ENCODE measurements at regions not wholly inside any gene's neighbourhood (a gene's known extent, or its start where the extent isn't known, plus 50 kb on each side); places are given as distances from the start of the nearest gene placed in this dataset.

DNA sequence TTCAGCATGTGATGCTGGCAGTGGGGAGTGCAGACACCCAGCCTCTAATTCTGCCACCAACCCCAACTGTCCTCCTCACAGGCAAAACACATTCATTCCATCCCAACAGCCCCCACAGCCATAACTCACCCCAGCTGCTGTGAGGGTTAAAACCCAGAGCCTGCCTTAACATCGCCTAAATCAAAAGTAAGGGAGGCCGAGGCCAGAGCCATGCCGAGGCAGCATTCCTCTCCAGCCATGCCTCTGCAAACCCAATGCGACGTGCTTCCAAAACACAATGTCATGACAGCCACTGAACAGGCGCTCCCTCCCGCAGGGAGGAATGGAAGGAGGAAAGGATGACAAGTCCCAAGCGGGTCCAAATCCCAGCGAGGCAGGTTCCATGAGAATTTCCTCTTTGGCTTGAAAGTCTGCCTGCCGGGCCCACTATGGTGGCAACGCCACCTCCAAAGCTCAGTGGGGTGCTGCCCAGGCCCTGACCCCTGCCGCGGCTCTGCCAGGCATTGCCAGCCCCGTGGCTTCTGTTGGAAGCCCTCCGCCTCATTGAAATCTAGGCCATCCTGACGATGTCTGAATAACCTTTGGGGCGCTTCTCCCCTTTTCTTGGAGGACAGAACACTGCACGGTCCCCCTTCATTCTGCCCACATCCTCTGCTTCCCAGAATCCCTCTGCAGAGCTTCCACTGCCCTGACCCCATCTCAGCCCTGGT is 472.3 kb downstream of the BRD1 start:
- TF ChIP-seq GATA2 (IDR thresholded peaks at IDR 0.05; ENCODE audit: low read depth, low read length): no peak
- TF ChIP-seq GATA3 (IDR thresholded peaks at IDR 0.05; ENCODE audit: low read depth, low read length): no peak

DNA sequence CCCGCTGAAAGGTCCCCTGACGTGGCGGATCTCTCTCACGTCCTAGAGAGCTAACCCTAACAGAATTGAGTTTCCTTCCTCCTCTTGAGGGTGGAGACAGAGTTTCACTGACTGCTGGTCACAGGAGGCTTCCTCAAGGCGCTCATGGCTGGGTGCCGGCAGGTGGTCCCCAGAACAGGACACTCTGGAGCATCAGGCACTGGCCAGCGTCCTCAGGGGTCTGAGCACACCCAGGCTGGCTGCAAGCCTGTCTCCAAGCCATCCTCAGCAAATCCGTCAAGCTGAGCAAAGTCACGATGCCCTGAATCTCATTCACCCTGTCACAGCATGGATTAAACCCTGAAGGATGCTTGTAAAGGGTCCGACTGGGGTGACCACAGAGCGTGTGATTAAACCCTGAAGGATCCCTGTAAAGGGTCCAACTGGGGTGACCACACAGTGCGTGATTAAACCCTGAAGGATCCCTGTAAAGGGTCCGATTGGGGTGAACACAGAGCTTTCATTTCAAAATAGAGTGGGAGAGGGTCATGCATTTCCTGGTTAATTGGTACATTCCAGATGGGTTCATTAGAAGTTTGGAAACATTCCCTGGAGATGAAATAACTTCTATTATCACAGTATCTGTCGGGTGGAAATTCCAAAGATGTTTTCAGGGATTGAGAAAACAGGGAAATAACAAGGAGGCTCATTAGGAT is 473.0 kb downstream of the BRD1 start:
- TF ChIP-seq GATA3 (IDR thresholded peaks at IDR 0.05; ENCODE audit: low read depth, low read length) (no peak), GATA2 (IDR thresholded peaks at IDR 0.05; ENCODE audit: low read depth, low read length) (no peak)

DNA sequence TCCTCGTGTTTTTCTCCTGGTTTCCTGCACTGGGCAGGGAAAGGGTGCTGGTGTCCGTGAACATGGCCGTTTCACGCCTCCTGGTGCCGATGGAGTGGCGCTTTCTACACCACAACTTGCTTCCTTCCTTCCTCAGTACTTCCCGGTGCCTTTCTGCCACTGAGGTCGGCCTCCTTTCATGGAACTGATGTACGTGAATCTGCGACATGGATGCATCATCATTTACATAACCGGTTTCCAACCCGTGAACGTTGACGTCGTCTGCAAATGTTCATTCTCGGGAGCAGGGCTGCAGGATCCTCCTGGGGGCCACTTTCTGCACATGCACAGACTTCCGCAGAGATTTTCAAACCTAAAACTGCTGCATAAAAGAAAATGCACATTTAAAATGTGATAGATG is 474.4 kb downstream of the BRD1 start:
- TF ChIP-seq GATA3 (IDR thresholded peaks at IDR 0.05; ENCODE audit: low read depth, low read length): no peak

DNA sequence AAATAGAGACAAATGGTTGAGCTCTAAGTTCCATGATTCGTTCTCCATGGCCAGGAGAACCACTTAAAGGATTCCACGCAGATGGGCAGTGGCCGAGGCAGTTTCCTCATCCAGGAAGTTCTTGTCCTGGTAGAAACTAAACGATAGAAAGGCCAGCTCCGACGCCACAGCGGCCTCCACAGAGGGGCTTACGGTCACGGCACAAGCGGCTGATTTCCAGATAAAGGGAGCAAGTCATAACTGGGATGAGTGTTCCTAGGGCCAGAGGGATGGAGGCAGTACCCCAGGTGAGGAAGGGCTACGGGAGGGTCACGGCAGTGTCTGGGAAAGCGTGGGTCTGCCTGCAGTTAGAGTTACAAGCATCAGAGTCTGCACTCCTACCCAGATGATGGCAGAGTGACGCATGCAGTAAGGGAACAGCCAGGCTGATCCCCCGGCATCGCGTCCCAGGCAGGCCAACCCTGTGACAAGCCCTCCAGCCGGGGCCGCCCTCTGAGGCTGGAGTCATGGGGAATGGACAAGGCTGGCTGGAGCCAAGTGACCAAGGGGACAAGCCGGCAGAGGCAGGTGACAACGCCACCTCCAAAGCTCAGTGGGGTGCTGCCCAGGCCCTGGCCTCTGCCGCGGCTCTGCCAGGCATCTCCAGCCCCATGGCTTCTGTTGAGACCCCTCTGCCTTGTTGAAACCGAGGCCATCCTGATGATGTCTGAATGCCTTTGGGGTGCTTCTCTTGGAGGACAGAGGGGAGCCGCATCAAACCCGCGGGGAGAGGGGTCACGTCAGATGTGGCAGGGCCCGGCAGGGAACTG is 475.1 kb downstream of the BRD1 start:
- TF ChIP-seq GATA2 (IDR thresholded peaks at IDR 0.05; ENCODE audit: low read depth, low read length) (no peak), GATA3 (IDR thresholded peaks at IDR 0.05; ENCODE audit: low read depth, low read length) (no peak)

DNA sequence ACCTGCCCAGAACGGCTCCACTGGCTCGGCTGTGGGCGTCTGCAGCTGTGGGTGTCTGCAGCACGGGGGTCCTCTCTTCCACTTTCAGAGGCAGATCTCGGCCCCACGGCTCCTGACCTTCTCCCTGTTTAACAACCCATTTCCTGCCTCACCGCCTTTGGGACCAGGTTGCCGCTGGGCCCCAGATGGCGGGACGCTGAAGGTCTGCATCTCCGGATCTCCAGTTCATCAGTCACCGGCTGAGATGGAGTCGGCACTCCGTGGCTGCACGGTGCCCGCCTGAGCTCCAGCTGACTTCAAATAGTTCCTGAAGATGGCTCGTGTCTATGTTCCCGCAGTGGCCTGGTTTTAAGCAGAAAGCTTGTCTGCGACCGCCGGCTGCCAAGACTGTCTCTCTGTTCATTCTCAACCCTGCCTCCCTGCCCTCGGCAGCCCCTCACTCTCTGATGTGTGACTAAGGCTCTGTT is 475.9 kb downstream of the BRD1 start:
- no peak for TF ChIP-seq GATA3 (IDR thresholded peaks at IDR 0.05; ENCODE audit: low read depth, low read length)
- TF ChIP-seq GATA2 (IDR thresholded peaks at IDR 0.05; ENCODE audit: low read depth, low read length): no peak

DNA sequence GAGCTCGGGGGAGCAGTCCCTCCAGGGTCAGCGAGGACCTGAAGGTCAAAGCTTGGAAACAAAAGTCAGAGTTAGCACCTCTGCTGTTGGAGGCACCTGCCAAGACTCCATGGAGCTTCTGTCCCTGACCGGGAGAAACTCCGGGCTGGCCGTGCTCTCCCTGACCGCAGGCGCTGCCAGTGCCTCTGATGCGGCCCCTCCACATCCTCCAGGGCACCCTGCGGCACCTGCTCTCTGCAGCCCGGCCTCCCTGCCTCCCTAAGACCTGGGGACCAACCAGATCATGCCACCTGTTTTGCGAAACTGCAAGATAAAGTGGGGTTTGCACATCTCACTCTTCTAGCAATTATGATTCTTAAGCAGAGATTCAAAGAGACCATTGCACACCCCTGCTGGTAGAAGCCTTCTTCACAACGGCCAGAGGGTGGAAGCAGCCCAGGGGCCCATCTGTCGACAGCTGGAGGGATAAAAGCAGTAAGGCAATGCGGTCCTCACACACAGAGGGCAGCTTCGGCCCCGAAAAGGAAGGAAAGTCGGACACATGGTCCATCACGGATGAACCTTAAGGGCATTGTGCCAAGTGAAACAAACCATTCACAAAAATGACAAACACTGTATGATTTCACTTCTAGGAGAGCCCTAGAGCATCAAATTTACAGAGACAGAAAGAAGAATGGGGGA is 477.1 kb downstream of the BRD1 start:
- TF ChIP-seq GATA3 (IDR thresholded peaks at IDR 0.05; ENCODE audit: low read depth, low read length) (no peak), GATA2 (IDR thresholded peaks at IDR 0.05; ENCODE audit: low read depth, low read length) (no peak)

DNA sequence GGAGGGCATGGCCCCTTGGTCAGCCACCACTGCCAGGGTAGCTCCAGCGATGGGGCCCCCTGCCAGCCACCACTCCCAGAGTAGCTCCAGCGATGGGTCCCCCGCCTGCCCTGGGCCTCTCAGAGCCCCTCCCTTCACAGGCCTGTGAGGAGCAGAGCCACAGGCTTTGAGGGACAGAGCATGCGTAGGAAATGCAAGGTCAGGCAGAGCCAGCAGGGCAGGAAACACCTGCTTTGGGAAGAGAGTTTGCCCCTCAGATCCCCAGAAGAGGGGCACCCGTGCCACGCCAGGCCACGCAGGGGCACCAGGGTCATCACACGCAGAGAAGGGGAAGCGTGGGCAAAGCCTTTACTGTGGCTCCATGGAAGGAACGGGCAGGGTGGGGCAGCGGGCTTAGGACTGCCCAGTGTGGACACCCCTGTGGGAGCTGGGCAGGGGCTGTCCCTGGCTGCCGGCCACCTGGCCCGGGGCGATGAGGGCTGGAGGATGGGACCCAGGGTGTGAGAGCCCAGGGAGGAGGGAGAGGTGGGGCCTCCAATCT is 477.8 kb downstream of the BRD1 start:
- no peak for TF ChIP-seq GATA2 (IDR thresholded peaks at IDR 0.05; ENCODE audit: low read depth, low read length)
- TF ChIP-seq GATA3 (IDR thresholded peaks at IDR 0.05; ENCODE audit: low read depth, low read length): no peak

DNA sequence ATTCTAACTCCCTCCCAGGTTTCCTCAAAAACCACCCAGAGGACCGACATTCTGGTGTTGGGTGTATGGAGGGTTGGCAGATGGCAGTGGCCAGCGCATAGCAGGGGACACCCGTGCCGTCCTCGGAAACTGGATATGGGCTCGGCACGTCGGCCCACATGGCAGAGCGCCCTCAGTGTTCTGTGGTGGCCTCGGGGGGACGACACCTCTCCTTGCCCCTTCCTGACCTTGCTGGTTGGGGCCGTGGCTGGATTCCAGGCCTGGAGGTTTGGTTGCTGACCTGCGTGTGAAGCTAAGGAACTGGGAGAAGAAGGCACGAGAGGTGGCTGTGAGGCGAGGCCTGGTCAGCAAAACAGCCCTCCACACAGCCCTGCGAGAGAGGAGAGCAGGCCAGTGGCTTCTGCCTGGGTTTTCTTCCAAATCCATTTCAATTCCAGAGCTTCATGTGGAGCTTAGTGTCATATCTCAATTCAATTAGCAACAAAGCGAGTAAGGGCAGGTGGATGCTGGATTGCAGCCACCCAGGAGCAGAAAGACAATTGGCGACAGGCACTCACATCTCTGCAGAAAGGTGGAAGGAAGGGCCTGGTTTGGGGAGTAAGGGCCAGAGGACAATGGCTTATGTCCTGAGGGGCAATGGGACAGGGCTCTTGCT is 478.4 kb downstream of the BRD1 start:
- no peak for TF ChIP-seq GATA2 (IDR thresholded peaks at IDR 0.05; ENCODE audit: low read depth, low read length)
- TF ChIP-seq GATA3 (IDR thresholded peaks at IDR 0.05; ENCODE audit: low read depth, low read length): no peak

DNA sequence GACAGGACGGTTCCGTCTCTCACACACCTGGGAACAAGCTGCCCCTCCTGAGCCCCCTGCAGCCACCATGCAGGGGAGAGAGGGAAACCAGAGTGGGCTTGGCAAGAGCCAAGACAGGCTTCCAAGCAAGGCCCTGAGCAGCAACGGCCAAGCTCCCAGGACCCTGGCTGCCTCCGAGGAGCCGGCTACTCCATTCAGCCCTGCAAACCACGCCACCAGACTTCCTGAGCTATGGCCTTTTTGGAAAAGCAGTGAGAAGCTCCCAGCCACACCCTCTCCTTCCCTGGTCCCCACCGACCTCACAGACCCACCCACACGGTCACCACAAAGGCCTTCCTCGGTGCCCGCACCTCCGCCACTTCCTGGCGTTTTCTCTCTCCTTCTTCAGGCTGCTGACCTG is 479.0 kb downstream of the BRD1 start:
- no peak for TF ChIP-seq GATA3 (IDR thresholded peaks at IDR 0.05; ENCODE audit: low read depth, low read length)

DNA sequence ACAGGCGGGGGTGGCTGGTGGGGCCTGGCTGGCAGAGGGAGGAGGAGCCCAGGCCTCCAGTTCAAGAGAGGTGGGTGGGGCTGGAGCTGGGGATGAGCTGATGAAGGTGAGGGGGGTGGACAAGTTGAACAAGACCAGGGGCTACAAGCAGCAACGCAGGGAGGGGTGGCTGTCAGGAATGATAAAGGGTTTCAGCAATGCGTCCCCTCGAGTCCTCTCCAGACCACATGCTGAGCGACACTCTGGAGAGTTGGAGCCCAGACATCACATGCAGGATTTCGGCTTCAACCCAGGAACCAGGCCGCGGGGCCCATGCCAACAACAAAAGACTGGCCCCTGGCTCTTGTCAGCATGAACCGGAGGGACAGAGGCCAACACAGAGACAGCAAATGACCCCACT is 480.3 kb downstream of the BRD1 start:
- no peak for TF ChIP-seq GATA3 (IDR thresholded peaks at IDR 0.05; ENCODE audit: low read depth, low read length)
- no peak for TF ChIP-seq GATA2 (IDR thresholded peaks at IDR 0.05; ENCODE audit: low read depth, low read length)

DNA sequence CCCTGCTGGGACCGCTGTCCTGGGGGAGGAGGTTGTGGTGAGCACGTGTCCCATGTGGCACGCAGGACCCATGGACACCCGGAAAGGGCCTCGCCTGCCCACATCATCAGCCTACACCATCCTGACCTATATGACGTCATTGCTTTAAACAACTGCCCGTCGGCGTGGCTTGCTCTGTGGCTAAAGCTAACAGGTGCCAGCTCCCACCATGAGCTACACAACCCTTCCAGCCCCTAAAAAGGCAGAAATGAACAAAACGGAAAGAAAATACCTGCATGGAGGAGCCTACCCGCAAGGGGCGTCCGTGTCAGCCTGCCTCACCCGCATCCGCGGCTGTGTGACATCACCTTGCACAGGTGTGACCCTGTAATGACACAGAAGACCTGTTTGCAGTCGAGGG is 481.8 kb downstream of the BRD1 start:
- TF ChIP-seq GATA3 (IDR thresholded peaks at IDR 0.05; ENCODE audit: low read depth, low read length): no peak
- no peak for TF ChIP-seq GATA2 (IDR thresholded peaks at IDR 0.05; ENCODE audit: low read depth, low read length)

DNA sequence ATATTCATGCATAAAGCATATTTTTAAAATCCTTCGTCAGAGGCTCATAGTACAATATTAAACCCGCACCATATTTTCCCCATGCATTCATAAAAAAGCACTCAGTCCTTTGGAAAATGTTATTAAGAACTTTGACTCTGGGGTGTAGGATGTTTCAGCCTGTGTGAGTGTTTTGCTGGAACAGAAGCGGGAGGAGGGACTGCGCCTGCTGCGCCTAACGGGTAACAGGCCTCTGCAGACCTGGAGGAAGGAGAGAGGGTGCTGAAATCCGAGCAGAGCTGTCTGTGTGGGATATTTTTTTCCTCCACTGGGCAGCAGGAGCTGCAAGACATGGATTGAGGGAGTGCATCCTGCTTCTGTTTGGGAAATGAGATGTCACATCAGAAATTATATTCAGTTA is 483.0 kb downstream of the BRD1 start:
- TF ChIP-seq GATA2 (IDR thresholded peaks at IDR 0.05; ENCODE audit: low read depth, low read length): no peak

DNA sequence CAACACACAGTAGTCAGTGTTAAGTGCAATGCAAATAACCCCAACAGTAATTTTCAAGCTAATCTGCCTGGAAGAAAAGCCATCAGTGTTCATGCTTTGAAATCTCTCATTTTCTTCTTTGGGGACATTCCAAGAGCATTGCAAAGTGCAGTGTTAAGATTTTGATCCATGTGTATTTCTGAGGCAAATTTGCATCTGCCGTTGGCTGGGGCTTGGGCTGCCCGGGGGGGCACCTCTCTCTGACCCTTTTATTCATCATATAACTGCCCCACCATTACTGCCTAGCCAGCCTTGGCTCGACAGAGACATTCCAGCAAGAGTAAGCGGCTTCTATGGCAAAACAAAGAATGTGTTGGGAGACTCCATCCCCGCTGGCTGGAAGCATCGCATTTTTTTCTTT is 483.5 kb downstream of the BRD1 start:
- TF ChIP-seq GATA2 (IDR thresholded peaks at IDR 0.05; ENCODE audit: low read depth, low read length) (no peak), GATA3 (IDR thresholded peaks at IDR 0.05; ENCODE audit: low read depth, low read length) (no peak)
